ENCODE measurements at regions not wholly inside any gene's neighbourhood (a gene's known extent, or its start where the extent isn't known, plus 50 kb on each side); places are given as distances from the start of the nearest gene placed in this dataset.

- TF ChIP-seq BCL11A (IDR thresholded peaks at IDR 0.05; ENCODE audit: low read depth in 2 of 2, low read length in 2 of 2) = no peak
- TF ChIP-seq CTCF (IDR thresholded peaks at IDR 0.05; ENCODE audit: control extremely low read depth in 1 of 3, insufficient read depth in 1 of 3, low read depth in 1 of 3, low read length in 3 of 3) = no peak
- TF ChIP-seq ZNF274 (IDR thresholded peaks at IDR 0.05; ENCODE audit: borderline replicate concordance, extremely low read depth, low read length) = no peak
- no peak for TF ChIP-seq CBX5 (IDR thresholded peaks at IDR 0.05; ENCODE audit: low read depth, low read length)
- no peak for TF ChIP-seq ASH2L (IDR thresholded peaks at IDR 0.05; ENCODE audit: low read length)
- no peak for TF ChIP-seq GTF2F1 (IDR thresholded peaks at IDR 0.05; ENCODE audit: borderline replicate concordance, low read depth, low read length)
- no peak for TF ChIP-seq JUND (IDR thresholded peaks at IDR 0.05; ENCODE audit: low read length)
These were observed 465.9 kb upstream of the TBX3 start (continued) for GRCh38 chr12:115149685-115150378.

Measured in H1 (cell line).